Prostate gland (tissue), 2 donors: ENCODE measurements at regions not wholly inside any gene's neighbourhood (a gene's known extent, or its start where the extent isn't known, plus 50 kb on each side); places are given as distances from the start of the nearest gene placed in this dataset.

Experiments
- CTCF ChIP-seq, 4 experiments: fragments of 200-600 bp in 2 of 4; fragments of 450-650 bp in 2 of 4; sonication (generic) in 2 of 4; IDR thresholded peaks; 1 replicate in 3 of 4; 2 replicates in 1 of 4; pipeline ENCODE4 v1.5.1; 2016 to 2019; ENCODE audit warnings: antibody characterized with exemption in 4 of 4, mild to moderate bottlenecking in 2 of 4, moderate library complexity in 2 of 4
- POLR2A ChIP-seq: fragments of 450-650 bp; IDR thresholded peaks from one replicate; pipeline ENCODE4 v1.6.1; 2016; ENCODE audit warnings: antibody characterized with exemption, mild to moderate bottlenecking

DNA sequence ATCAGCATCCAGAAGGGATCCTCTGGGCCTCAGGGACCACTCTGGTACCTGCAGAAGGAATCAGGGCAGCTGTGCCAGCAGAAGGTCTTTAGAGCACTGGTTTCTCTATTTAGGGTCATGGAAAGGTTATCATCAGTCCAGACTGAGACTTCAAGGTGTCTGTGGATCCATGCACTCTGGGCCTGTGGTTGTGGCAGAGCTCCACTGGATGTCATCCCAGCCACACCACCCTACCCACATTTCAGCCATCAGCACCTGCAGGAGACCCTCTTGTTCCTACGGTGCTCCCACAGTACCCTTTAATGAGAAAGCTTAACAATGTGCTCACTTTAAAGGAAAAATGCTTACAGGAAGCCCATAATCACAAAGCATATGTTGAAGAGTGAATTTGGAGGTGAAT lies 603.4 kb upstream of the CCDC54 start:
- TF ChIP-seq POLR2A (no peak), CTCF (IDR thresholded peaks at IDR 0.05) (no peak)
